KMS-11 (cell line): ENCODE measurements at regions not wholly inside any gene's neighbourhood (a gene's known extent, or its start where the extent isn't known, plus 50 kb on each side); places are given as distances from the start of the nearest gene placed in this dataset.
"Not testable (repeated sequence)": the region's sequence is repeated elsewhere in the genome, so short reads cannot be mapped to it uniquely, and the experiment has no call there.

ENCODE experiments used
- H2AFZ ChIP-seq: fragments of 200-600 bp; sonication (generic); 2 replicates; pipeline ENCODE4 v1.6.1; 2016; ENCODE audit warnings: antibody characterized with exemption, mixed run types, low read depth
- H3K27ac ChIP-seq: fragments of 200-600 bp; sonication (generic); 2 replicates; pipeline ENCODE4 v1.6.1; 2016; ENCODE audit warnings: mild to moderate bottlenecking, mixed run types
- H3K27me3 ChIP-seq: fragments of 200-600 bp; sonication (generic); 2 replicates; pipeline ENCODE4 v1.6.1; 2017; ENCODE audit warnings: mild to moderate bottlenecking, low read depth, mixed run types, moderate library complexity; ENCODE audit not compliant: insufficient read depth
- H3K36me3 ChIP-seq: fragments of 200-600 bp; sonication (generic); 2 replicates; pipeline ENCODE4 v1.6.1; 2017; ENCODE audit warnings: mild to moderate bottlenecking, mixed run types; ENCODE audit not compliant: insufficient read depth
- H3K4me1 ChIP-seq: fragments of 200-600 bp; sonication (generic); 2 replicates; pipeline ENCODE4 v1.6.1; 2016; ENCODE audit warnings: mild to moderate bottlenecking, low read depth, mixed run types; ENCODE audit not compliant: poor library complexity, severe bottlenecking
- H3K4me2 ChIP-seq: fragments of 200-600 bp; sonication (generic); 2 replicates; pipeline ENCODE4 v1.7.0; 2016; ENCODE audit warnings: mild to moderate bottlenecking, mixed run types
- H3K4me3 ChIP-seq: fragments of 200-600 bp; sonication (generic); IDR thresholded peaks from 2 replicates; pipeline ENCODE4 v1.6.1; 2017; ENCODE audit warnings: low read depth, low read length, mixed read lengths; ENCODE audit not compliant: insufficient read depth
- H3K79me2 ChIP-seq: fragments of 200-600 bp; sonication (generic); 2 replicates; pipeline ENCODE4 v1.6.1; 2016; ENCODE audit warnings: low read depth, mixed run types; ENCODE audit not compliant: insufficient read depth
- H3K9ac ChIP-seq: fragments of 200-600 bp; sonication (generic); 2 replicates; pipeline ENCODE4 v1.6.1; 2016; ENCODE audit warnings: mild to moderate bottlenecking, mixed run types
- H4K20me1 ChIP-seq: fragments of 200-600 bp; sonication (generic); 2 replicates; pipeline ENCODE4 v1.6.1; 2016; ENCODE audit warnings: mild to moderate bottlenecking, mixed run types; ENCODE audit not compliant: insufficient read depth
- CTCF ChIP-seq: fragments of 200-600 bp; sonication (generic); conservative IDR thresholded peaks from 2 replicates; pipeline ENCODE4 v1.6.1; 2017; ENCODE audit warnings: low read depth, mild to moderate bottlenecking, antibody characterized with exemption, low read length, moderate library complexity, mixed read lengths

- no peak overlapping the region for H3K4me3 ChIP-seq
- H4K20me1 ChIP-seq = no peaks in the 10 kb centered on the region
- no peak overlapping the region for H3K27ac ChIP-seq
- no peak overlapping the region for H3K4me2 ChIP-seq
- no peak overlapping the region for H3K9ac ChIP-seq
- H3K4me1 ChIP-seq = no peaks in the 10 kb centered on the region
- no peaks in the 10 kb centered on the region for H3K36me3 ChIP-seq
- H2AFZ ChIP-seq = no peak overlapping the region
- no peaks in the 10 kb centered on the region for H3K79me2 ChIP-seq
- H3K27me3 ChIP-seq = no peaks in the 10 kb centered on the region
- TF ChIP-seq CTCF = no peak
Observed at GRCh38 chr3:4908433-4909156, 70.6 kb upstream of the BHLHE40 start.

GRCh38 chr3:4914464-4914863 is 64.8 kb upstream of the BHLHE40 start:
- H3K79me2 ChIP-seq = no peaks in the 10 kb centered on the region
- no peak overlapping the region for H3K27ac ChIP-seq
- no peaks in the 10 kb centered on the region for H3K4me1 ChIP-seq
- H3K27me3 ChIP-seq = no peaks in the 10 kb centered on the region
- H3K4me3 ChIP-seq = no peak overlapping the region
- no peaks in the 10 kb centered on the region for H4K20me1 ChIP-seq
- no peak for TF ChIP-seq CTCF
- H3K4me2 ChIP-seq = no peak overlapping the region
- H2AFZ ChIP-seq = no peak overlapping the region
- no peaks in the 10 kb centered on the region for H3K36me3 ChIP-seq
- H3K9ac ChIP-seq = no peak overlapping the region

- not testable (repeated sequence) for H3K4me2 ChIP-seq, H3K79me2 ChIP-seq, H4K20me1 ChIP-seq, H3K27ac ChIP-seq, H3K27me3 ChIP-seq, H3K4me1 ChIP-seq, H3K9ac ChIP-seq, H3K4me3 ChIP-seq, H2AFZ ChIP-seq, H3K36me3 ChIP-seq
Observed at GRCh38 chr3:4921589-4921988, 57.6 kb upstream of the BHLHE40 start.

- Histone ChIP-seq H3K4me1 (no peaks in the 10 kb centered on the region), H3K27ac (no peak overlapping the region), H3K36me3 (no peaks in the 10 kb centered on the region), H3K27me3 (no peaks in the 10 kb centered on the region), H4K20me1 (no peaks in the 10 kb centered on the region), H3K9ac (no peak overlapping the region), H3K4me3 (no peak overlapping the region), H2AFZ (no peak overlapping the region), H3K79me2 (no peaks in the 10 kb centered on the region), H3K4me2 (no peak overlapping the region)
- TF ChIP-seq CTCF = no peak
Observed at GRCh38 chr3:4926892-4927291, 52.3 kb upstream of the BHLHE40 start.

GRCh38 chr3:4928277-4928789 is 50.9 kb upstream of the BHLHE40 start:
- no peaks in the 10 kb centered on the region for H4K20me1 ChIP-seq
- H3K4me3 ChIP-seq = no peak overlapping the region
- no peak for TF ChIP-seq CTCF
- H3K4me1 ChIP-seq = no peaks in the 10 kb centered on the region
- H3K79me2 ChIP-seq = no peaks in the 10 kb centered on the region
- no peaks in the 10 kb centered on the region for H3K27me3 ChIP-seq
- no peak overlapping the region for H3K27ac ChIP-seq
- H3K4me2 ChIP-seq = no peak overlapping the region
- no peaks in the 10 kb centered on the region for H3K36me3 ChIP-seq
- H3K9ac ChIP-seq = no peak overlapping the region
- H2AFZ ChIP-seq = no peak overlapping the region
